B cell (primary cell): ENCODE measurements at regions not wholly inside any gene's neighbourhood (a gene's known extent, or its start where the extent isn't known, plus 50 kb on each side); places are given as distances from the start of the nearest gene placed in this dataset.

Experiments used
- ATAC-seq: fragments of 200-7000 bp; cut with Tn5 transposase; one replicate; pipeline ENCODE4 v1.10.0; 2021; ENCODE audit warnings: low read depth, mild to moderate bottlenecking, moderate number of reproducible peaks, moderate library complexity
- CTCF ChIA-PET: fragments of 350-600 bp; sonication (Branson Sonifier 250); formaldehyde crosslinking; loops from one replicate; lab custom pipeline; 2021; ENCODE audit warnings: antibody characterized with exemption, inconsistent platforms; lab: Charles Lee
- POLR2A ChIA-PET: fragments of 350-600 bp; sonication (Branson Sonifier 250); formaldehyde crosslinking; loops from one replicate; lab custom pipeline; 2021; ENCODE audit warnings: antibody characterized with exemption; lab: Charles Lee
- DNase-seq: peaks from one replicate; pipeline ENCODE4 v3.0.0; 2013
- H2AFZ ChIP-seq: 2 replicates; pipeline ENCODE4 v1.6.1; 2012; ENCODE audit warnings: mild to moderate bottlenecking, low read depth, low read length; ENCODE audit not compliant: insufficient read depth, poor library complexity, severe bottlenecking
- H3K27ac ChIP-seq, 2 donors: 1 replicate in 1 of 2; 2 replicates in 1 of 2; pipeline ENCODE4 v1.5.1; 2012 to 2013; ENCODE audit warnings: low read length in 2 of 2, mild to moderate bottlenecking in 2 of 2, moderate library complexity in 1 of 2
- H3K27me3 ChIP-seq, 4 experiments: fragments of 200-600 bp in 1 of 4; sonication (generic) in 1 of 4; replicated peaks in 1 of 4; 1 replicate in 2 of 4; 2 replicates in 2 of 4; pipeline versions ENCODE4 v1.6.1 to v1.7.0; 2013 to 2016; ENCODE audit warnings: low read length in 3 of 4, mild to moderate bottlenecking in 2 of 4, mixed read lengths in 1 of 4, moderate library complexity in 1 of 4; ENCODE audit not compliant: insufficient read depth in 4 of 4, control insufficient read depth in 3 of 4; ENCODE audit errors: control extremely low read depth in 1 of 4
- H3K36me3 ChIP-seq, 2 experiments: replicated peaks in 1 of 2; 1 replicate in 1 of 2; 2 replicates in 1 of 2; pipeline versions ENCODE4 v1.6.1 to v1.7.1; 2013; ENCODE audit warnings: low read length in 1 of 2; ENCODE audit not compliant: insufficient read depth in 2 of 2, control insufficient read depth in 1 of 2; ENCODE audit errors: control extremely low read depth in 1 of 2, extremely low read depth in 1 of 2
- H3K4me1 ChIP-seq, 2 donors: fragments of 200-600 bp in 1 of 2; sonication (generic) in 1 of 2; 1 replicate in 1 of 2; 2 replicates in 1 of 2; pipeline versions ENCODE4 v1.5.1 to v1.6.1; 2013 to 2017; ENCODE audit warnings: low read length in 2 of 2; ENCODE audit not compliant: control insufficient read depth in 2 of 2, insufficient read depth in 2 of 2
- H3K4me2 ChIP-seq: replicated peaks from 2 replicates; pipeline ENCODE3; 2012; ENCODE audit warnings: mild to moderate bottlenecking, low read depth, low read length; ENCODE audit not compliant: poor library complexity, severe bottlenecking
- H3K4me3 ChIP-seq, 5 experiments: fragments of 200-600 bp in 1 of 5; sonication (generic) in 1 of 5; 1 replicate in 3 of 5; 2 replicates in 2 of 5; pipeline versions ENCODE4 v1.5.1 to v1.7.0; 2011 to 2016; ENCODE audit warnings: low read length in 4 of 5, mild to moderate bottlenecking in 4 of 5, low read depth in 2 of 5, control low read depth in 1 of 5, moderate library complexity in 1 of 5; ENCODE audit not compliant: insufficient read depth in 1 of 5; ENCODE audit errors: control extremely low read depth in 1 of 5, extremely low read depth in 1 of 5
- H3K79me2 ChIP-seq: fragments of 200-600 bp; sonication (generic); one replicate; pipeline ENCODE4 v1.6.0; 2016; ENCODE audit warnings: low read length; ENCODE audit not compliant: control insufficient read depth, insufficient read depth
- H3K9ac ChIP-seq: fragments of 200-600 bp; sonication (generic); 2 replicates; pipeline ENCODE4 v1.6.1; 2017; ENCODE audit warnings: mild to moderate bottlenecking, low read length, moderate library complexity
- H3K9me3 ChIP-seq, 3 donors: one replicate each; pipeline versions ENCODE4 v1.6.1 to v1.7.1; 2013; ENCODE audit warnings: low read length in 2 of 3; ENCODE audit not compliant: control insufficient read depth in 2 of 3, insufficient read depth in 1 of 3; ENCODE audit errors: control extremely low read depth in 1 of 3
- H4K20me1 ChIP-seq: 2 replicates; pipeline ENCODE4 v1.6.0; 2012; ENCODE audit warnings: mild to moderate bottlenecking, low read length; ENCODE audit not compliant: insufficient read depth, control insufficient read depth, poor library complexity, severe bottlenecking
- H3K27ac Mint-ChIP-seq: one replicate; pipeline ENCODE4 v1.8.0; 2021; ENCODE audit warnings: mixed read lengths
- H3K27me3 Mint-ChIP-seq: one replicate; pipeline ENCODE4 v1.8.0; 2021; ENCODE audit warnings: mixed read lengths
- H3K4me1 Mint-ChIP-seq: one replicate; pipeline ENCODE4 v1.8.0; 2021; ENCODE audit warnings: mixed read lengths
- H3K4me3 Mint-ChIP-seq: one replicate; pipeline ENCODE4 v1.8.0; 2021; ENCODE audit warnings: mixed read lengths
- H3K9me3 Mint-ChIP-seq: one replicate; pipeline ENCODE4 v1.8.0; 2022; ENCODE audit warnings: mixed read lengths; ENCODE audit not compliant: insufficient read depth
- EZH2 ChIP-seq: IDR thresholded peaks from 2 replicates; pipeline ENCODE4 v1.6.1; 2012; ENCODE audit warnings: borderline replicate concordance, low read depth, mild to moderate bottlenecking, moderate library complexity, low read length; ENCODE audit not compliant: insufficient read depth, poor library complexity, severe bottlenecking
- WGBS: methylation state at CpG from one replicate; pipeline ENCODE4 v1.1.5; 2013; ENCODE audit warnings: missing lambda C conversion rate; ENCODE audit not compliant: insufficient coverage; 5-methylcytosine and 5-hydroxymethylcytosine counted together
- intact Hi-C: fragments of 100-400 bp; cut with micrococcal nuclease; formaldehyde crosslinking; loops from one replicate; pipeline ENCODE4 v1.10.0; 2022
- TF ChIP-seq, protein P1 (sequence below): fragments of 200-600 bp; IDR thresholded peaks from one replicate; pipeline ENCODE4 v1.8.0; 2022; ENCODE audit warnings: antibody characterized with exemption, mild to moderate bottlenecking

DNA sequence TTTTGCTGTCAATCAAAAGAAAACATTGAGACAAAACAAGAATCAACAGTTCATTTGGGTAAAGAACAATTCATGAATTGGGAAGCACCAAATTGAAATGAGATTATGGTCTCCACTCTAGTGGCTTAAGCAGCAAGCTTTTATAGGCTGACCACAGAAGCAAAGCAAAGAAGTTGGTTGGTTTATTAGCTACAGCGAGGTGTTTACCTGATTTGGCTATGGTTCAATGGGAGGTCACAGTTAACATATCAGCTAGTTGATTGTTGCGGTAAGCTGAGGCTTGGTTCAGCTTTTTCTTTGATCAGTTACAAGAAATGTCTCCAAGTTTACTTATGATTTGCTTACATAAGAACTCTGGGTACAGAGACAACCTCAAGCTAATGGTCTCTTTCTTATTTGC, 640.5 kb upstream of the GOLIM4 start:
- Mint-ChIP-seq H3K9me3 (peaks cover 2% of the 10 kb centered on the region), H3K4me3 (no peak overlapping the region), H3K27ac (no peak overlapping the region), H3K27me3 (no peaks in the 10 kb centered on the region), H3K4me1 (no peaks in the 10 kb centered on the region)
- H3K79me2 ChIP-seq: no peaks in the 10 kb centered on the region
- no peaks in the 10 kb centered on the region for H4K20me1 ChIP-seq
- ChIA-PET CTCF (no interaction called here), POLR2A (no interaction called here)
- TF ChIP-seq, protein P1, sequence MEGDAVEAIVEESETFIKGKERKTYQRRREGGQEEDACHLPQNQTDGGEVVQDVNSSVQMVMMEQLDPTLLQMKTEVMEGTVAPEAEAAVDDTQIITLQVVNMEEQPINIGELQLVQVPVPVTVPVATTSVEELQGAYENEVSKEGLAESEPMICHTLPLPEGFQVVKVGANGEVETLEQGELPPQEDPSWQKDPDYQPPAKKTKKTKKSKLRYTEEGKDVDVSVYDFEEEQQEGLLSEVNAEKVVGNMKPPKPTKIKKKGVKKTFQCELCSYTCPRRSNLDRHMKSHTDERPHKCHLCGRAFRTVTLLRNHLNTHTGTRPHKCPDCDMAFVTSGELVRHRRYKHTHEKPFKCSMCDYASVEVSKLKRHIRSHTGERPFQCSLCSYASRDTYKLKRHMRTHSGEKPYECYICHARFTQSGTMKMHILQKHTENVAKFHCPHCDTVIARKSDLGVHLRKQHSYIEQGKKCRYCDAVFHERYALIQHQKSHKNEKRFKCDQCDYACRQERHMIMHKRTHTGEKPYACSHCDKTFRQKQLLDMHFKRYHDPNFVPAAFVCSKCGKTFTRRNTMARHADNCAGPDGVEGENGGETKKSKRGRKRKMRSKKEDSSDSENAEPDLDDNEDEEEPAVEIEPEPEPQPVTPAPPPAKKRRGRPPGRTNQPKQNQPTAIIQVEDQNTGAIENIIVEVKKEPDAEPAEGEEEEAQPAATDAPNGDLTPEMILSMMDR: no peak
- no peak for TF ChIP-seq EZH2
- H2AFZ ChIP-seq: no peak overlapping the region
- ATAC-seq (no peak), DNase-seq (no peak)
- intact Hi-C loops: no loop called here
- WGBS: 67% methylated on average over 1 of the region's 2 CpGs
- H3K27ac ChIP-seq: no peak overlapping the region
- H3K36me3 ChIP-seq: no peaks in the 10 kb centered on the region
- no peaks in the 10 kb centered on the region for H3K27me3 ChIP-seq
- H3K9ac ChIP-seq: no peak overlapping the region
- H3K4me2 ChIP-seq: no peak overlapping the region
- peaks cover 0 to 1% (median 0%) of the 10 kb centered on the region in 3 donors for H3K9me3 ChIP-seq
- no peaks in the 10 kb centered on the region for H3K4me1 ChIP-seq
- H3K4me3 ChIP-seq: no peak overlapping the region

DNA sequence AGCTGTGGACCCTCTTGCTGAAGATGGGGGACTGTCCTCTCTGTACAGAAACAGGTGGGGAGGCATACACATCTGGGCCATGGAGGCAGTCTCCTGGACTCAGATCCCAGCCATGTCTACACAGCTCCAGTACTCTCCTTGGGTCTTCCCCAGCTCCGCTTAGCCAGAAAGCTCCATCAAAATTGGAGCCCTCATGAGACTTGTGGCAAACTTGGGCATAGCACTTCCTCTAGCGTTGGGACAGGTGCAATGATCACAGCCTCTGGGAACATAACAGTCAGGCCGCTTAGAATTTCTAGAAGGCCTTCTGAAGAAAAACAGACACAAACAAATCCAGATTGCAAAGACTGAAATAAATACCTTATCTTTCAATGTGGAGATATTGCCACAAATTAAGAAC, 634.3 kb upstream of the GOLIM4 start:
- ChIA-PET POLR2A (no interaction called here), CTCF (no interaction called here)
- Histone ChIP-seq H3K4me1 (no peaks in the 10 kb centered on the region), H3K4me2 (no peak overlapping the region), H3K4me3 (no peak overlapping the region), H2AFZ (no peak overlapping the region), H3K79me2 (no peaks in the 10 kb centered on the region), H3K9ac (no peak overlapping the region), H3K9me3 (peaks cover 0 to 3% (median 1%) of the 10 kb centered on the region in 3 donors), H3K36me3 (no peaks in the 10 kb centered on the region), H3K27me3 (no peaks in the 10 kb centered on the region), H4K20me1 (no peaks in the 10 kb centered on the region), H3K27ac (no peak overlapping the region)
- Mint-ChIP-seq H3K27ac (no peak overlapping the region), H3K9me3 (peaks cover 2% of the 10 kb centered on the region), H3K4me3 (no peak overlapping the region), H3K4me1 (no peaks in the 10 kb centered on the region), H3K27me3 (no peaks in the 10 kb centered on the region)
- intact Hi-C loops: no loop called here
- TF ChIP-seq, protein P1: no peak
- no peak for TF ChIP-seq EZH2
- ATAC-seq (no peak), DNase-seq (no peak)
- WGBS: 79% methylated on average over 2 of the region's 3 CpGs
